ENCODE measurements at regions not wholly inside any gene's neighbourhood (a gene's known extent, or its start where the extent isn't known, plus 50 kb on each side); places are given as distances from the start of the nearest gene placed in this dataset.
"Not testable (repeated sequence)": the region's sequence is repeated elsewhere in the genome, so short reads cannot be mapped to it uniquely, and the experiment has no call there.

GRCh38 chr5:169371801-169372200 lies 70.9 kb upstream of the SLIT3 start:
- not testable (repeated sequence) for TF ChIP-seq ZNF629 (tag by site-specific recombination; IDR thresholded peaks at IDR 0.05); HOXD13 (CRISPR knock-in tag; IDR thresholded peaks at IDR 0.05; ENCODE audit: borderline replicate concordance); ZNF138 (tag by site-specific recombination; IDR thresholded peaks at IDR 0.05; ENCODE audit: borderline replicate concordance); ZNF561 (tag by site-specific recombination; IDR thresholded peaks at IDR 0.05; ENCODE audit: borderline replicate concordance); ZNF274 (IDR thresholded peaks at IDR 0.05; ENCODE audit: low read length); ZNF274 (tag by site-specific recombination; IDR thresholded peaks at IDR 0.05; ENCODE audit: borderline replicate concordance); ZNF645 (tag by site-specific recombination; IDR thresholded peaks at IDR 0.05); ZNF792 (tag by site-specific recombination; IDR thresholded peaks at IDR 0.05); CTCF (tag by site-specific recombination; IDR thresholded peaks at IDR 0.05); RBAK (tag by site-specific recombination; IDR thresholded peaks at IDR 0.05); ZSCAN4 (tag by site-specific recombination; IDR thresholded peaks at IDR 0.05); ZIC2 (tag by site-specific recombination; IDR thresholded peaks at IDR 0.05)

All from HEK293 (cell line).